NCI-H2029 (cell line): ENCODE measurements at regions not wholly inside any gene's neighbourhood (a gene's known extent, or its start where the extent isn't known, plus 50 kb on each side); places are given as distances from the start of the nearest gene placed in this dataset.
A peak's percentile ranks its signal among the peaks of the same experiment; 100 is the strongest.
"Not testable (repeated sequence)": the region's sequence is repeated elsewhere in the genome, so short reads cannot be mapped to it uniquely, and the experiment has no call there.

ENCODE experiments used
- DNase-seq: peaks from one replicate; lab custom pipeline; 2025; lab: John Stamatoyannopoulos, UW

GRCh38 chr16:35102780-35103403 lies 1643.5 kb downstream of the TP53TG3F start:
- peak; percentile 22 for DNase-seq

GRCh38 chr16:35111772-35112171 lies 1652.4 kb downstream of the TP53TG3F start:
- not testable (repeated sequence) for DNase-seq

GRCh38 chr16:35131429-35131828 lies 1672.0 kb downstream of the TP53TG3F start:
- DNase-seq, result no peak

- DNase-seq, result no peak
Observed at GRCh38 chr16:35134471-35134870, 1675.1 kb downstream of the TP53TG3F start.

GRCh38 chr16:35140293-35140986 lies 1681.0 kb downstream of the TP53TG3F start:
- no peak for DNase-seq

GRCh38 chr16:35141303-35141702 lies 1681.9 kb downstream of the TP53TG3F start:
- no peak for DNase-seq

- no peak for DNase-seq
Observed at GRCh38 chr16:35142147-35142808, 1682.9 kb downstream of the TP53TG3F start.

GRCh38 chr16:35142809-35143192 lies 1683.4 kb downstream of the TP53TG3F start:
- DNase-seq, result no peak

- DNase-seq, result no peak
Observed at GRCh38 chr16:35144212-35144932, 1685.0 kb downstream of the TP53TG3F start.

- DNase-seq, result no peak
Observed at GRCh38 chr16:35146031-35146710, 1686.8 kb downstream of the TP53TG3F start.

GRCh38 chr16:35146723-35147458 lies 1687.5 kb downstream of the TP53TG3F start:
- DNase-seq, result no peak

- no peak for DNase-seq
Observed at GRCh38 chr16:35147556-35148504, 1688.4 kb downstream of the TP53TG3F start.

GRCh38 chr16:35148748-35149147 lies 1689.3 kb downstream of the TP53TG3F start:
- DNase-seq, result no peak

- DNase-seq, result no peak
Observed at GRCh38 chr16:35149550-35149949, 1690.1 kb downstream of the TP53TG3F start.

- DNase-seq, result no peak
Observed at GRCh38 chr16:35150805-35151312, 1691.4 kb downstream of the TP53TG3F start.

GRCh38 chr16:35152067-35152627 lies 1692.7 kb downstream of the TP53TG3F start:
- no peak for DNase-seq

GRCh38 chr16:35154627-35155026 lies 1695.2 kb downstream of the TP53TG3F start:
- DNase-seq, result no peak

GRCh38 chr16:35157549-35157948 lies 1698.1 kb downstream of the TP53TG3F start:
- not testable (repeated sequence) for DNase-seq

GRCh38 chr16:35169324-35169723 lies 1709.9 kb downstream of the TP53TG3F start:
- DNase-seq, result not testable (repeated sequence)
